ENCODE measurements at regions not wholly inside any gene's neighbourhood (a gene's known extent, or its start where the extent isn't known, plus 50 kb on each side); places are given as distances from the start of the nearest gene placed in this dataset.
"Not testable (repeated sequence)": the region's sequence is repeated elsewhere in the genome, so short reads cannot be mapped to it uniquely, and the experiment has no call there.

DNA sequence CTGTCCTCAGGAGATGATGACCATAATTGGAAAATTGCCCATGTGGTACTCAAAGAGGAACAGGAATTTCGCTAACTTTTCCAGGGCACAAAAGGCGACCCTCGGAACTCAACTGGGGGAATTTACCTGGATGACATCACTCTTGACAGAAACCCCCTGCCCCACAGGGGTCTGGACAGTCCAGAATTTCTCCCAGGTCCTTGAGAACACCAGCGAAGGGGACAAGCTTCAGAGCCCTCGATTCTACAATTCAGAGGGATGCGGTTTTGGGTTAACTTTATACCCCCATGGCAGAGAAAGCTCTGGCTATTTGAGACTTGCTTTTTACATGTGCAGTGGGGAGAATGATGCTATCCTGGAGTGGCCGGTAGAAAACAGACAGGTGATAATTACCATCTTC is 445.4 kb downstream of the FOXD4L4 start:
- TF ChIP-seq ZNF445 (CRISPR knock-in tag; IDR thresholded peaks at IDR 0.05; ENCODE audit: low read depth); CHCHD3 (CRISPR knock-in tag; IDR thresholded peaks at IDR 0.05); MAFG (tag; conservative IDR thresholded peaks at IDR 0.05); STAG1 (CRISPR knock-in tag; IDR thresholded peaks at IDR 0.05; ENCODE audit: borderline replicate concordance); CREM (IDR thresholded peaks at IDR 0.05; ENCODE audit: low read depth); POLR2A (conservative IDR thresholded peaks at IDR 0.05); CREB5 (CRISPR knock-in tag; IDR thresholded peaks at IDR 0.05): not testable (repeated sequence)

Measured in K562 (cell line).